Esophagus squamous epithelium (tissue), 4 donors: ENCODE measurements at regions not wholly inside any gene's neighbourhood (a gene's known extent, or its start where the extent isn't known, plus 50 kb on each side); places are given as distances from the start of the nearest gene placed in this dataset.

Source experiments
- POLR2A ChIP-seq, 4 donors: fragments of 450-650 bp; IDR thresholded peaks; one replicate each; pipeline ENCODE4 v1.6.1; 2017; ENCODE audit warnings: antibody characterized with exemption in 4 of 4, mild to moderate bottlenecking in 4 of 4, moderate library complexity in 3 of 4
- TF ChIP-seq, protein P1 (sequence below), 6 experiments: fragments of 450-650 bp in 4 of 6; fragments of 200-600 bp in 2 of 6; sonication (generic) in 2 of 6; IDR thresholded peaks; one replicate each; pipeline ENCODE4 v1.5.1; 2016 to 2019; ENCODE audit warnings: antibody characterized with exemption in 6 of 6, mild to moderate bottlenecking in 4 of 6, moderate library complexity in 4 of 6

DNA sequence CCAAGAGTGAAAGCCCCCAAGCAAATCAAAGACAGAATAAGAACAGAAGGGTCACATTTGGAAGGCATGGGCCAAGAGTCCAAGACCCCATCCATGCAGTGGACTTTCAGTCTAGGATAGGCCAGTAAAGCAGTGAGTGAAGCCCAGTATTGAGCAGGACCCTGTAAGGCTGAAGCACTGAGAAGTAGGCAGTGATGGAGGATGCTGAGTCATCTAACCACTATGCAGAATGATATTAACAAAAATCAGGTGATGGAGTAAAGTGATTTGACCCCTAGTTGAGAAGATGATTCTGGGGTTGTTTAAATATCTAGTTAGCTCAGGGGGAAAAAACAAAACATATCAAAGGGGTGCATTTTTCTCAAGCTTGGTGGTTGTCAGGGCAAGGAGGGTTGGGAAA, 308.7 kb upstream of the PLXNA2 start:
- TF ChIP-seq, protein P1, sequence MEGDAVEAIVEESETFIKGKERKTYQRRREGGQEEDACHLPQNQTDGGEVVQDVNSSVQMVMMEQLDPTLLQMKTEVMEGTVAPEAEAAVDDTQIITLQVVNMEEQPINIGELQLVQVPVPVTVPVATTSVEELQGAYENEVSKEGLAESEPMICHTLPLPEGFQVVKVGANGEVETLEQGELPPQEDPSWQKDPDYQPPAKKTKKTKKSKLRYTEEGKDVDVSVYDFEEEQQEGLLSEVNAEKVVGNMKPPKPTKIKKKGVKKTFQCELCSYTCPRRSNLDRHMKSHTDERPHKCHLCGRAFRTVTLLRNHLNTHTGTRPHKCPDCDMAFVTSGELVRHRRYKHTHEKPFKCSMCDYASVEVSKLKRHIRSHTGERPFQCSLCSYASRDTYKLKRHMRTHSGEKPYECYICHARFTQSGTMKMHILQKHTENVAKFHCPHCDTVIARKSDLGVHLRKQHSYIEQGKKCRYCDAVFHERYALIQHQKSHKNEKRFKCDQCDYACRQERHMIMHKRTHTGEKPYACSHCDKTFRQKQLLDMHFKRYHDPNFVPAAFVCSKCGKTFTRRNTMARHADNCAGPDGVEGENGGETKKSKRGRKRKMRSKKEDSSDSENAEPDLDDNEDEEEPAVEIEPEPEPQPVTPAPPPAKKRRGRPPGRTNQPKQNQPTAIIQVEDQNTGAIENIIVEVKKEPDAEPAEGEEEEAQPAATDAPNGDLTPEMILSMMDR (IDR thresholded peaks at IDR 0.05), result no peak
- TF ChIP-seq POLR2A (IDR thresholded peaks at IDR 0.05), result no peak
